RPMI7951 (cell line): ENCODE measurements at regions not wholly inside any gene's neighbourhood (a gene's known extent, or its start where the extent isn't known, plus 50 kb on each side); places are given as distances from the start of the nearest gene placed in this dataset.
"Not testable (repeated sequence)": the region's sequence is repeated elsewhere in the genome, so short reads cannot be mapped to it uniquely, and the experiment has no call there.

Experiments
- DNase-seq: peaks from one replicate; pipeline ENCODE4 v3.0.0-alpha.2; 2012; ENCODE audit warnings: low read depth

GRCh38 chr2:167749660-167750059, 497.7 kb downstream of the STK39 start:
- no peak for DNase-seq

DNA sequence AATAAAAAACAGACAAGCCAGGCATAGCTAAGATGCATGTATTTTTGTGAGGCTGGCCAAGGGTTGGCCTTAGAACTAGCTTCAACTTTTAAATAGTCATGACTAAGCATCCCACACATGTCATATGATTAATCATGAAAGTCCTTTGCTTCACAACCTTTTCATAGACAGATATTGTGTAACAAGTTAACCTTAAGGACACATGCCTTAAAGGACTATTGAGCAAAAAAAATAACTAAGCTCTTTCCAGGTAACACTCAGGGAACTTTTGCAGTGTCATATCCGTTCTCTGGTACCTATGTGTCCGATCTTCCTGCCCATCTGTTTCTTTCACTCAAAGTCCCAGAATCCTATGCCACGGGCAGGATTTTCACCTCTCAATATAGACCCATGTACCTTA, 498.4 kb downstream of the STK39 start:
- DNase-seq = no peak

DNA sequence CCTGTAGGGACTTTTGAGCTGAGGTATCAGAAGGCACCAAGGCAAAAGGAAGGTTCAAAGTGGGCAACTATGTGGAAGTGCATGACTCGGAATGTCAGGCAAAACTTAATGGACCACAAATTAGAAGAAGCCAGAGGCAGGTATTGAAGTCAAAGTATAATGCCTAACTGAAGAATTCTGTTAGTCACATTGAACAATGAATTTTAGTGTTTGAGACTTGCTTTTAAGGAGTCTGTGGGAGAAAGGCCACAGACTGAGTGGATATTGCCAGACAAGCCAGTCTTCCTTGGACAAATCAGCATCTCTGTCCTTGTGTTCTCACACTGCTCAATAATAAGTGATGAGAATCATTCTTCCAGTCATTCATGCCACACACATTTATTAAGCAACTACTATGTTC, 498.9 kb downstream of the STK39 start:
- DNase-seq = no peak

DNA sequence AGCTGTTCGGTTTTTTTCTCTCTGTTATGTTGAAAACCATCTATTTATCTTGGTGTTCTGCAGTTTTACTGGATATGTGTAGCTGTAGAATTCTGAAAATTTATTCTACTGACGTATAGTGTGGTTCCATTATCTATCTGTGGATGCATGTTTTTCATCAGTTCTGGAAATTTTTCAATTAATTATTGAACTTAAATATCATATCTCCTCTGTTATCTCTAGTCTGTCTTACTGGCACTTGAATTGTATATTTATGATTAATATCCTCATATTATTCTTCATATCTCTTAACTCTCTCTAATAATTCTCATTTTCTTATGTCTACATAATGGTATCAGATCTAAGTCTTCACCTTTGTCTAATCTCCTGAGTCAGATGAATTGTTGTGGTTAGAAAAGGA, 501.7 kb downstream of the STK39 start:
- DNase-seq = no peak

- DNase-seq = not testable (repeated sequence)
Observed at GRCh38 chr2:167739921-167740320, 507.5 kb downstream of the STK39 start.

- no peak for DNase-seq
Observed at GRCh38 chr2:167733747-167734146, 513.6 kb downstream of the STK39 start.

GRCh38 chr2:167732326-167732725, 515.1 kb downstream of the STK39 start:
- DNase-seq = no peak

GRCh38 chr2:167729911-167730310, 517.5 kb downstream of the STK39 start:
- no peak for DNase-seq

- no peak for DNase-seq
Observed at GRCh38 chr2:167726788-167727187, 520.6 kb downstream of the STK39 start.

DNA sequence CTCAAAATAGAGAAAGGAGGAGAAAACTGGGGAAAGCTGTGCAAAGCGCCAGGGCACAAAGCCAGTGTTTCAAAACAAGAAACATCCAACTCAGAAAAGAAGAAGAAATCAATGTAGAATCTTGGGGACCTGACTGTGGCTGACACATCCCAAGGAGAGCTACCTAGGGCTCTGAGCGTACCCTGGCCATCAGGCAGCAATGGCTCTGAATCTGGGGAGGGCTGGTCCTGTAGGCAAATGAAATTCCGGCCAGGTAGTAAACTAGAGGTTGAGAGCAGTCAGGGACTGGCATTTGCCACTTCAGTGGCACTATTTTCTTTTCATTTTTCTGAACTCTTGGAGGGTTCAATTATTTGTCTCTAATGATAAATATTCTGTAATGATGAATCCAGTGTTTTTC, 525.8 kb downstream of the STK39 start:
- DNase-seq = no peak

- DNase-seq = no peak
Observed at GRCh38 chr2:167719410-167719809, 528.0 kb downstream of the STK39 start.

GRCh38 chr2:167718560-167718959, 528.8 kb downstream of the STK39 start:
- no peak for DNase-seq

DNA sequence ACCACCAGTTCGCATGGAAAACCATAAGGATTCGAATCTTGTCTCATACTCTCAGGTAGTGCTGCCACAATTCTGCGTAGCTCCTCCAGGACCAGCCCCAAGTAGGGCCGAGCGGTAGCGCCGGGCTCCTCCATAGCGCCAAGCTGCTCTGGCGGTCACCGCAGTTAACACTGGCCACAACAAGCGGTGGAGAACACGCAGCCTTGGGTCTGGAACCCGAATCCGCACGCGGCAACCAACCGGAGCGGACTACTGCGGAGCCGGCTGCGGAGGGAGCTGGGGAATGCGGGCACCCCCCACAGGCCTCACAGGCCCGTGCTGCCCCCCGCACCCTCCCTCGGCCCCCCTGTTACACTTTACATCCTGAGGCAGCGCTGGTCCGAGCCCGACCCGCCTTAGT, 531.5 kb downstream of the STK39 start:
- no peak for DNase-seq

GRCh38 chr2:167715498-167715897, 531.9 kb downstream of the STK39 start:
- not testable (repeated sequence) for DNase-seq

DNA sequence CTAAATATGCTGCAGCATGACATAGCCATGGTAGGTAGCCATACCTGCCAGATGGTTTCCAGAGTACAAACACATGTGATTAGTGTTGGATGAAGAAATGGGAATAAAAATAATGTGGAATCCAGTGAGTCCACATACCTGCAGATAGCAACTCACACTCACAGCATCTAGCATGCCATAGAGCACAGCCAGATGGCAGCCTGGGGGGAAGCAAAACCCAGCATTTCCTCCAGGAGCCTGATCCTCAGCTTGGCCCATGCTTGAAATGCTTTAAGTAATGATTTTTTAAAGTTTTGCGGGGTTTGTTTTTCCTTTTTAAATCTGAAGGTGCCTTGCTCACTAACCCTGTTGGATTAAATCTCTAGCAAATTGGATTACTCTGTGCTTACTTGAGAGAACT, 535.1 kb downstream of the STK39 start:
- no peak for DNase-seq

GRCh38 chr2:167708998-167709397, 538.4 kb downstream of the STK39 start:
- DNase-seq = no peak

DNA sequence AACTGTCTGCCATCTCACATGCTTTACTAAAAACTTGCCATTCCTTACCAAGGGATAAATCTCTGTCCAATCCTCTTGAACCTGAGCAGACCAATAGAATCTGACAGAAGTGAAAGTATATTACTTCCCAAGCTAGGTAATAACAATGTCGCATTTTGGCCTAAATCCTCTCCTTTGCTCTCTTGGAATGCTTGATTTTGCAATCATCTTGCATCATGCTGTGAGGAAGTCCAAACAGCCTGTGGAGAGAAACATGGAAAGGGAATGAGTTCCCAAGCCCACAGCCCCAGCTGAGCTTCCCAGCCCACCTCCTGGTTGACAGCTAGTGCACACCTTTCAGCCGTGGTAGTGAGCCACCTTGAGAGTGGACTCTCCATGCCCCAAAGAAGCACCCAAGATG, 540.6 kb downstream of the STK39 start:
- no peak for DNase-seq

DNA sequence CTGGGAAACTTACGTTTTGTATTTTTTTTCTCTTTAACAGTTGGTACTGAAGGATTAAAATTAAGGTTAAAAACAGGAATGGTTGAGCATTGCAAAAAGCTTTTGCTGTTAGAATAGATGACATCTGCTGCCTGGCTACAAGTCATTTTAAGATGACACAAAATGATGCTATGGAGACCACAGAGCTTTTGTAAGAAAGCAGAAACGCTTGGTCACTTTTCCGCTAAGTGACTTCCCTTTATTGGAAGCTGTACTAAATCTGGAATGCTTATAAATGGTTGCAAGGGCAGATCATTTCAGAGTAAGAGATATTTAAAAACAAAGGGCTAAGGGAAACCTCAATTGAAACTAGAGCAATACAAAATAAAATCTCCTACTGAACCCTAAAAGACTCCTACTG, 544.0 kb downstream of the STK39 start:
- no peak for DNase-seq

DNA sequence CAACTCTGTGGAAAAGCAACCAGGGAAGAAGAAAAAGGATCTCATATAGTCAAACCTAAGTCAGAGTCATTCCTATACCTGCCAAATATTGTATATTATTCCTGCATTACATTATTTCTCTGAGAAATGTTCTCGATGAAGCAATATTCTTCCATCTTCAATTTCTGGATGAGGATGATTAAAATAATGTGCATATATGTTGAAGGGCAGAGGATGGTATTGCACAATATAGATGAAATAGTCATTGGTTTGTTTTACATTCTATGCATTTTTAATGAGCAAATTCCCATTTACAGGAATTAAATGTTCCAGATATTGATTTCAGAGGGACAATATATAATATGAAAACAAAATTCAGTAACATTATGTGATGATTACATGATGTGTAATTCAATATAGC, 545.2 kb downstream of the STK39 start:
- DNase-seq = no peak

DNA sequence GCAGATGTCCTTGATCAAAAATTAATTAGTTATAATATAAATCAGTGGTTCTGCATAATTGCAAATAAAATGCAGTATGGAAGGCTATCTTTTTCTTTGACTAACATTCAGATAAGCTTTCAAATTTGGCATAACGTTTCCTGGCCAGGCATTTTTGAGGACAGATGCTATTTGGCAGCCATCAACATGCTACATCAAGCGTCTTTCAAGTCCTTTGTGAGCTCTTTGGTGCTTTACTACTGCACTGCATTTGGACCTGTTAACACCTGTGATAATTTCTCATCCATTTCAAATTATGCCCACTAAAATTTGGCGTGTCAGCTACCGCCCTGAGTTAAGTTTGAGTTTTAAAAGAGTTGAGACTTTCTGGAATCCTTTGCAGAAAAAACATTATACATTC, 545.7 kb downstream of the STK39 start:
- DNase-seq = no peak

DNA sequence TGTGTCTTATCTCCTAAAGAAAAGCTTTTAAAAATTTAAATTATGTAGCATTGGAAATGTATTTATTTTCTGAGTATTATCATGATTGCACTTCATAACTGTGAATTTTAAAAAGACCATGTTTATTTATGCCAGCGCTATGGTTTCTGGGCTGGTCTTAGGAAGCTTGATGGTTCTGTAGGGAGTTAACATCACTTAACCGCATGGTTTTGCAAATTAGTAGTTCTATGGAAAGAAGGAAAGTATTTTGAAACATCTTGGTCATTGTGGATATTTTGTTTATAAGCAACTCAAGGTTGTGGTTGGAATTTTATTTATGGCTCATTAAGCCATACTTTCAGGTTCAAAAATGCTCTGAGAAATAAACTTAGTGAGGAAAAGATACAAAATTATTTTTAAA, 549.4 kb downstream of the STK39 start:
- DNase-seq = no peak

- DNase-seq = no peak
Observed at GRCh38 chr2:167697194-167697593, 550.2 kb downstream of the STK39 start.

- no peak for DNase-seq
Observed at GRCh38 chr2:167692936-167693335, 554.5 kb downstream of the STK39 start.

DNA sequence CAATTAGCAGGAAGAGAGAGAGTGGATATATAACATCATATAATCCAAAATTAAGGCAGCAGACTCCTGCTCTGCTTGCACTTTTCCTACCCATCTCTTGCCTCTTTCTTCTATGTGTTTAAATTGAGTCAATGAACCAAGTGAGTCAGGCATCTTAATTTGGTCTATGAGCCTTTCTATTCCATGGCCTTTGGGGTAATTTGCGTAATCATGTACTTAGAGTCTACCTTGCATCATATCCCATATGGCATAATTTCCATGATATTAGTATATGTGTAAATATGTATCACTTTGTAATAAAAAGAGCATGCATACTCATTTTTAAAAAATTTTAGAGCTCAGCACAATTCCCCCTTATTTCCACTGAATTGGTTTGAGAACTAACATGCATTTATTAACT, 555.2 kb downstream of the STK39 start:
- DNase-seq = no peak

DNA sequence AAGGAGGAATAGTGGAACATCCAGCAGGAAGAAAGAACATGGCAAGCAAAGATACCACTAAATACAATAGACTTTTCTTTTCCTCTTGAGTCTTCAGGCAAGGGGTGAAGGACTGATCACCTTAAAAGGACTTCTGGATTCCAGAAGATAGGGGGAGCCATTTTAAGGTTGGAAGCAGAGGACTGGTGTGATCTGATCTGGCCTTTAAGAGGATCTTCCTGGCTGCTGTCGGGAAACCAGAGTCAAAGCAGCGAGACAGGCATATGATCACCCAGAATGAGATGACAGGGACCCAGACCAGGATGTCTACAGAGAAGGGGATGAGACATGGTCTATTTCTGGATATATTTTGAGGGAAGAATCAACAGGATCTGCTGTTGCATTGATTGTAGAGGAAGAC, 558.0 kb downstream of the STK39 start:
- DNase-seq = no peak
